Colonic mucosa (tissue), 4 donors: ENCODE measurements at regions not wholly inside any gene's neighbourhood (a gene's known extent, or its start where the extent isn't known, plus 50 kb on each side); places are given as distances from the start of the nearest gene placed in this dataset.

Experiments used
- DNase-seq: peaks from one replicate; pipeline ENCODE4 v3.0.0-alpha.2; 2020
- H3K27ac ChIP-seq: fragments of 200-600 bp; one replicate; pipeline ENCODE4 v1.8.0; 2021
- H3K27me3 ChIP-seq: fragments of 200-600 bp; one replicate; pipeline ENCODE4 v1.8.0; 2021
- H3K36me3 ChIP-seq: fragments of 200-600 bp; one replicate; pipeline ENCODE4 v1.8.0; 2021
- H3K4me1 ChIP-seq: fragments of 200-600 bp; one replicate; pipeline ENCODE4 v1.8.0; 2021; ENCODE audit warnings: mild to moderate bottlenecking
- H3K4me3 ChIP-seq: fragments of 200-600 bp; one replicate; pipeline ENCODE4 v1.8.0; 2021
- H3K9ac ChIP-seq, 2 donors: one replicate each; pipeline ENCODE4 v1.7.0; 2013; ENCODE audit warnings: control low read depth in 2 of 2, low read depth in 2 of 2, low read length in 2 of 2
- H3K9me3 ChIP-seq: fragments of 200-600 bp; one replicate; pipeline ENCODE4 v1.8.0; 2021
- CTCF ChIP-seq: fragments of 200-600 bp; IDR thresholded peaks from one replicate; pipeline ENCODE4 v1.8.0; 2022; ENCODE audit warnings: antibody characterized with exemption, mild to moderate bottlenecking
- intact Hi-C: fragments of 100-400 bp; cut with DNase I; formaldehyde crosslinking; loops from one replicate; pipeline ENCODE4 v1.14.1; 2022
- donor health status: healthy.
- donor health status: DM: no; HTN: no; CAD: no.
- donor health status: DM: no; HTN: no; CAD: no.

DNA sequence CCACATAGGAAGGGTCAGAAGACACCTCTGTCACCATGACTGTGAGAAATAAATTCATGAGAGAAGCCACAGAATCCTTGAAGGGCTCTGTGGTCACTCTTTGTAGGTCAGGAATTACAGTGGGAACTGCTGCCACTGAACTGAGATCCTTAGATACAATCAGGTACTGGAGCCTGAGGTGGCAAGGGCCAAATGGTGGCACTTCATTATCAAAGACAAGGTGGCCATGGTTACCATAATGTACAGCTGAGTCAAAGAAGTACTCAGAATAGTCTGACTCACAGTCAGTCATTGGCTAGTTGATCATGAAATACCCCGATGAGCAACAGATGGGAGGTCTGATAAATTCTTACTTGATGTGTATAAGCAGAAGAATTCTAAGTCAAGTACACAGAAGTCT lies 131.9 kb downstream of the RTL3 start:
- no peaks in the 10 kb centered on the region for H3K27me3 ChIP-seq
- no peak overlapping the region for H3K4me3 ChIP-seq
- no peak for DNase-seq
- H3K27ac ChIP-seq: no peak overlapping the region
- H3K4me1 ChIP-seq: no peaks in the 10 kb centered on the region
- intact Hi-C loops: no loop called here
- no peaks in the 10 kb centered on the region for H3K36me3 ChIP-seq
- no peak overlapping the region for H3K9ac ChIP-seq
- no peaks in the 10 kb centered on the region for H3K9me3 ChIP-seq
- no peak for TF ChIP-seq CTCF

GRCh38 chrX:78522601-78523000 lies 136.5 kb downstream of the RTL3 start:
- H3K4me1 ChIP-seq: no peaks in the 10 kb centered on the region
- TF ChIP-seq CTCF: no peak
- intact Hi-C loops: no loop called here

DNA sequence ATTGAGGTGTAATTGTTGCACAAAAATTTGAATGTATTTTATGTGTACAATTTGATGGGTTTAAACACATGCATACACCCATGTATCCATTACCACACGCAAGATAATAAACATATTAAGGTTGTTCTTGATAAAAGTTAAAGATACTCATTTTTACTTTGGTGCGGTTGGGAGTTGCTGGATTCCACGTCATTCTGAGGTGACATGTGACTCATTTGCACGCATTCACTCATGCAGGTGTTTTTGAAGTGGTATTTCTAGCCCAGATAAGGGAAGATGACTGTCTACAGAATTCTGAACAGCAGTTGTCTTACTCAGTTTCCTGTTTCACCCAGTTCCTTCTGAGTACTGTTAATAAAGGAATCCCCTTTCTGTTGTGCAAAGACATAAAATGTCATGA lies 142.0 kb downstream of the RTL3 start:
- Histone ChIP-seq H3K9ac (no peak overlapping the region), H3K9me3 (no peaks in the 10 kb centered on the region), H3K4me3 (no peak overlapping the region), H3K36me3 (no peaks in the 10 kb centered on the region), H3K4me1 (no peaks in the 10 kb centered on the region), H3K27me3 (no peaks in the 10 kb centered on the region), H3K27ac (no peak overlapping the region)
- no peak for DNase-seq
- no peak for TF ChIP-seq CTCF
- intact Hi-C loops: no loop called here

More at GRCh38 chrX:78522601-78523000, 136.5 kb downstream of the RTL3 start:
- Histone ChIP-seq H3K27ac (no peak overlapping the region), H3K9me3 (no peaks in the 10 kb centered on the region), H3K27me3 (no peaks in the 10 kb centered on the region), H3K4me3 (no peak overlapping the region), H3K36me3 (no peaks in the 10 kb centered on the region), H3K9ac (no peak overlapping the region)
- DNase-seq: no peak

GRCh38 chrX:78514852-78515251 lies 144.3 kb downstream of the RTL3 start:
- DNase-seq: no peak
- no peak for TF ChIP-seq CTCF
- Histone ChIP-seq H3K9ac (no peak overlapping the region), H3K4me3 (no peak overlapping the region), H3K9me3 (no peaks in the 10 kb centered on the region), H3K27ac (no peak overlapping the region), H3K4me1 (no peaks in the 10 kb centered on the region), H3K27me3 (no peaks in the 10 kb centered on the region), H3K36me3 (no peaks in the 10 kb centered on the region)
- intact Hi-C loops: no loop called here

DNA sequence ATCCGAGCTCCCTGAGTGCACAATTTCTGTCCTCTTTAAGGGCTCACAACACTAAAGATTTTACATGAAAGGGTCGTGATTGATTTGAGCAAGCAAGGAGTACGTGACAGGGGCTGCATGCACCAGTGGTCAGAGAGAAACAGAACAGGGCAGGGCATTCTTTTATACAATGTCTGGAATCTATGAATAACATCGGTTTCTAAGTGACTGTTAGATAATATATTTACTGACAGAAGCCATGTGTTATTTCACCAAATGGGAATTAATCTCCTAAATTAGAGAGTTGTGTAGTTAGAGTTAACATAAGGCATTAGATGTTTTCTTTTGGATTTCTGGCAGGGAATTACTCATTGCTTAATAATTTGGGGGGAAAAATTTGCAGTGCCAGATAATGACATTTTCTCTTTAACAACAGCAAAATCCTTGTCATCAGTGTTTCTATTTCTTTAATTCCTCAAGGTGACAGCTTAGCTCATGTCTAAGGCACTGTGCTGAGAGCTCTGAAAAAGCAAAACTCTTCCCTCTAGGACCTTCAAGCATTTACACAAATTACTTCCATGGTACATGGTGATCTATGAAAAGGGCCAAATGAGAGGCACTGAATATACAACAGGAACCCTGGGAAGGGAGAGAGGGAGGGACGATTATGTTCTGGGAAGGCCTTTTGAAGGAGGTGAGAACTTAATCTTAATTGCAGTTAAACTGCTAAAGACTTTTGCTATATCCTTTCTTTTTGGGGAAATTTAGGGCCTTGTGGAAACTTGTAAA lies 145.0 kb downstream of the RTL3 start:
- no peak overlapping the region for H3K9ac ChIP-seq
- H3K27ac ChIP-seq: no peak overlapping the region
- H3K4me3 ChIP-seq: no peak overlapping the region
- no peaks in the 10 kb centered on the region for H3K9me3 ChIP-seq
- no peak for DNase-seq
- intact Hi-C loops: no loop called here
- H3K4me1 ChIP-seq: no peaks in the 10 kb centered on the region
- TF ChIP-seq CTCF: no peak
- no peaks in the 10 kb centered on the region for H3K27me3 ChIP-seq
- no peaks in the 10 kb centered on the region for H3K36me3 ChIP-seq
